IMR-90 (cell line): ENCODE measurements at regions not wholly inside any gene's neighbourhood (a gene's known extent, or its start where the extent isn't known, plus 50 kb on each side); places are given as distances from the start of the nearest gene placed in this dataset.

Source experiments
- ATAC-seq: fragments of 200-7000 bp; cut with Tn5 transposase; 2 replicates; pipeline ENCODE4 v1.9.1; 2020; ENCODE audit warnings: low read depth, mild to moderate bottlenecking, moderate library complexity
- BruUV-seq: library from RNA; stranded (reverse); fragments of 400-500 nt; replicated peaks from 2 replicates; lab custom pipeline; 2021; lab: Mats Ljungman, UMichigan
- CTCF ChIA-PET: fragments of 300-600 bp; formaldehyde crosslinking; extraction: SDS; loops from one replicate; lab custom pipeline; 2021; ENCODE audit warnings: antibody characterized with exemption; lab: Yijun Ruan, JAX
- POLR2A ChIA-PET: fragments of 300-600 bp; sonication (Branson Sonifier 250); formaldehyde crosslinking; loops from one replicate; lab custom pipeline; 2022; ENCODE audit warnings: antibody characterized with exemption; ENCODE audit not compliant: unreplicated experiment; lab: Charles Lee
- DNase-seq: peaks from one replicate; pipeline ENCODE4 v3.0.0; 2013
- H2AFZ ChIP-seq: replicated peaks from 2 replicates; pipeline ENCODE3; 2013; ENCODE audit warnings: low read length, mild to moderate bottlenecking; ENCODE audit not compliant: poor library complexity
- H2AK5ac ChIP-seq: 2 replicates; pipeline ENCODE4 v1.6.1; 2013; ENCODE audit warnings: low read depth, low read length, inconsistent platforms
- H2AK9ac ChIP-seq: replicated peaks from 2 replicates; pipeline ENCODE3; 2013; ENCODE audit warnings: mild to moderate bottlenecking, low read depth, low read length, moderate library complexity; ENCODE audit not compliant: poor library complexity
- H2BK120ac ChIP-seq: 2 replicates; pipeline ENCODE4 v1.6.1; 2013; ENCODE audit warnings: low read depth, low read length, inconsistent platforms
- H2BK15ac ChIP-seq: 3 replicates; pipeline ENCODE4 v1.6.1; 2013; ENCODE audit warnings: low read depth, low read length, inconsistent platforms
- H2BK20ac ChIP-seq: 2 replicates; pipeline ENCODE4 v1.6.1; 2013; ENCODE audit warnings: low read depth, mild to moderate bottlenecking, inconsistent platforms, low read length, moderate library complexity
- H2BK5ac ChIP-seq: 2 replicates; pipeline ENCODE4 v1.6.1; 2013; ENCODE audit warnings: mild to moderate bottlenecking, low read depth, low read length, inconsistent platforms; ENCODE audit not compliant: poor library complexity, severe bottlenecking
- H3K14ac ChIP-seq: replicated peaks from 2 replicates; pipeline ENCODE4 v1.6.1; 2013; ENCODE audit warnings: low read depth, low read length, inconsistent platforms
- H3K18ac ChIP-seq: 2 replicates; pipeline ENCODE4 v1.6.1; 2013; ENCODE audit warnings: low read depth, low read length, control low read depth
- H3K23ac ChIP-seq: 2 replicates; pipeline ENCODE4 v1.6.1; 2013; ENCODE audit warnings: low read depth, low read length, inconsistent platforms
- H3K27ac ChIP-seq: 2 replicates; pipeline ENCODE4 v1.5.1; 2013; ENCODE audit warnings: mild to moderate bottlenecking, control low read depth, low read length; ENCODE audit not compliant: insufficient read depth
- H3K27me3 ChIP-seq: 2 replicates; pipeline ENCODE4 v1.6.1; 2013; ENCODE audit warnings: low read length; ENCODE audit not compliant: control insufficient read depth, insufficient read depth
- H3K36me3 ChIP-seq: 2 replicates; pipeline ENCODE4 v1.6.1; 2013; ENCODE audit warnings: low read length, mixed read lengths; ENCODE audit not compliant: control insufficient read depth, insufficient read depth
- H3K4ac ChIP-seq: 2 replicates; pipeline ENCODE4 v1.6.1; 2013; ENCODE audit warnings: low read depth, low read length, inconsistent platforms
- H3K4me1 ChIP-seq: 2 replicates; pipeline ENCODE4 v1.6.1; 2013; ENCODE audit warnings: low read length, mixed read lengths; ENCODE audit not compliant: control insufficient read depth, insufficient read depth
- H3K4me2 ChIP-seq: 2 replicates; pipeline ENCODE4 v1.6.1; 2013; ENCODE audit warnings: low read depth, mild to moderate bottlenecking, control low read depth, low read length, moderate library complexity
- H3K4me3 ChIP-seq: 2 replicates; pipeline ENCODE4 v1.5.1; 2013; ENCODE audit warnings: low read depth, mild to moderate bottlenecking, control low read depth, low read length, moderate library complexity; ENCODE audit not compliant: insufficient read depth
- H3K56ac ChIP-seq: 2 replicates; pipeline ENCODE4 v1.6.1; 2013; ENCODE audit warnings: low read length, inconsistent platforms; ENCODE audit not compliant: insufficient read depth; ENCODE audit errors: extremely low read depth
- H3K79me1 ChIP-seq, 2 experiments: 2 replicates each; pipeline ENCODE4 v1.6.1; 2013; ENCODE audit warnings: low read length in 2 of 2, inconsistent platforms in 1 of 2, low read depth in 1 of 2
- H3K9ac ChIP-seq: 2 replicates; pipeline ENCODE4 v1.6.1; 2013; ENCODE audit warnings: low read depth, low read length, control low read depth
- H3K9me1 ChIP-seq: 2 replicates; pipeline ENCODE4 v1.6.1; 2013; ENCODE audit warnings: low read length, inconsistent platforms; ENCODE audit not compliant: insufficient read depth
- H3K9me3 ChIP-seq: 2 replicates; pipeline ENCODE4 v1.6.1; 2013; ENCODE audit warnings: low read length; ENCODE audit not compliant: control insufficient read depth, insufficient read depth
- H4K20me1 ChIP-seq: 2 replicates; pipeline ENCODE4 v1.6.1; 2013; ENCODE audit warnings: low read length, inconsistent platforms; ENCODE audit not compliant: insufficient read depth
- H4K5ac ChIP-seq: 2 replicates; pipeline ENCODE4 v1.6.1; 2013; ENCODE audit warnings: mild to moderate bottlenecking, low read depth, low read length, control low read depth
- H4K8ac ChIP-seq, 2 experiments: 2 replicates each; pipeline ENCODE4 v1.6.1; 2013; ENCODE audit warnings: low read depth in 2 of 2, low read length in 2 of 2, control low read depth in 1 of 2, inconsistent platforms in 1 of 2
- H4K91ac ChIP-seq: 2 replicates; pipeline ENCODE4 v1.6.1; 2013; ENCODE audit warnings: low read depth, low read length, inconsistent platforms; ENCODE audit not compliant: insufficient read depth
- CHD1 ChIP-seq: IDR thresholded peaks from 2 replicates; pipeline ENCODE4 v1.6.1; 2012; ENCODE audit warnings: low read depth, low read length, improper control_type of control experiment
- WGBS, 2 experiments: methylation state at CpG; one replicate each; pipeline versions ENCODE4 v1.1.5 to v1.1.7; 2013; ENCODE audit warnings: missing lambda C conversion rate in 2 of 2; ENCODE audit not compliant: insufficient read length in 1 of 2; ENCODE audit errors: extremely low coverage in 2 of 2; 5-methylcytosine and 5-hydroxymethylcytosine counted together
- dilution Hi-C: fragments of 300-500 bp; cut with HindIII; formaldehyde crosslinking; loops from one replicate; pipeline ENCODE4 v1.14.3; 2018; ENCODE audit warnings: low sequenced_read_pairs; ENCODE audit not compliant: unreplicated experiment
- in situ Hi-C: fragments of 300-500 bp; cut with MboI; formaldehyde crosslinking; loops from 3 replicates; pipeline ENCODE4 v1.14.3; 2019; ENCODE audit warnings: low sequenced_read_pairs, inconsistent platforms, mixed read lengths
- intact Hi-C: fragments of 100-400 bp; cut with micrococcal nuclease; formaldehyde crosslinking; loops from 2 replicates; pipeline ENCODE4 v1.10.0; 2022
- TF ChIP-seq, protein P1 (sequence below): fragments of 150-350 bp; IDR thresholded peaks from 2 replicates; pipeline ENCODE4 v1.6.1; 2017; ENCODE audit warnings: mild to moderate bottlenecking, antibody characterized with exemption, low read length, low read depth
- TF ChIP-seq, protein P2 (sequence below): fragments of 150-350 bp; IDR thresholded peaks from 2 replicates; pipeline ENCODE4 v1.6.1; 2016; ENCODE audit warnings: low read depth, mild to moderate bottlenecking, low read length, moderate library complexity, borderline replicate concordance
- TF ChIP-seq, protein P3 (sequence below): conservative IDR thresholded peaks from 2 replicates; pipeline ENCODE4 v1.5.1; 2012; ENCODE audit warnings: mild to moderate bottlenecking, low read depth, low read length, improper control_type of control experiment

DNA sequence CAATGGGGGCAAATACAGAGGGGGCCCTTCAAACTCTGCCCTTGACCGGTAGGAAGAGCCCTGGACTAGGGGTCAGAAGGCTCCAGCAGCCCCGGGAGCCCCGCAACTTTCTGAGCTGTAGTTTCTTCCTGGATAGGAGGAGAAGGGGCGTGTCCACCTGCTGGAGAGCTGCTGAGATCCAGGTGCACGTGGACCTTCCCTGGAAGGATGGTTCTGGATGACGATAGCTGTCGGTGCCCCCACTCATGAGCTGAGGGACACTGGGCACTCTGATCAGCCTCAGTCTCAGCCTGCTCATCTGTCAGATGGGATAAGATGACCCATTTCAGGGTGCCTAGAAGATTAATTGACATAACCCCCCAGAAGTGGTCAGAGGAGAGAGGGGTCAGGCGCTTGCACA lies 125.2 kb upstream of the HDAC4 start:
- Histone ChIP-seq H3K23ac (no peak overlapping the region), H3K9ac (no peak overlapping the region), H3K27ac (no peak overlapping the region), H3K4me3 (no peak overlapping the region), H4K8ac (no peak overlapping the region), H3K9me3 (peaks cover 31% of the 10 kb centered on the region), H3K4ac (no peak overlapping the region), H2BK120ac (no peak overlapping the region), H3K4me1 (no peaks in the 10 kb centered on the region), H3K27me3 (no peaks in the 10 kb centered on the region), H2AK9ac (no peak overlapping the region), H3K4me2 (no peak overlapping the region), H2BK5ac (no peak overlapping the region), H4K5ac (no peak overlapping the region), H3K36me3 (no peaks in the 10 kb centered on the region), H3K14ac (no peak overlapping the region), H4K20me1 (no peaks in the 10 kb centered on the region), H3K79me1 (no peaks in the 10 kb centered on the region), H2AK5ac (no peak overlapping the region), H3K56ac (no peak overlapping the region), H3K18ac (no peak overlapping the region), H3K9me1 (no peaks in the 10 kb centered on the region), H2AFZ (no peak overlapping the region), H4K91ac (no peak overlapping the region), H2BK15ac (no peak overlapping the region), H2BK20ac (no peak overlapping the region)
- no peak for ATAC-seq
- intact Hi-C loops = no loop called here
- TF ChIP-seq, protein P1, sequence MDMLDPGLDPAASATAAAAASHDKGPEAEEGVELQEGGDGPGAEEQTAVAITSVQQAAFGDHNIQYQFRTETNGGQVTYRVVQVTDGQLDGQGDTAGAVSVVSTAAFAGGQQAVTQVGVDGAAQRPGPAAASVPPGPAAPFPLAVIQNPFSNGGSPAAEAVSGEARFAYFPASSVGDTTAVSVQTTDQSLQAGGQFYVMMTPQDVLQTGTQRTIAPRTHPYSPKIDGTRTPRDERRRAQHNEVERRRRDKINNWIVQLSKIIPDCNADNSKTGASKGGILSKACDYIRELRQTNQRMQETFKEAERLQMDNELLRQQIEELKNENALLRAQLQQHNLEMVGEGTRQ = no peak
- TF ChIP-seq, protein P2, sequence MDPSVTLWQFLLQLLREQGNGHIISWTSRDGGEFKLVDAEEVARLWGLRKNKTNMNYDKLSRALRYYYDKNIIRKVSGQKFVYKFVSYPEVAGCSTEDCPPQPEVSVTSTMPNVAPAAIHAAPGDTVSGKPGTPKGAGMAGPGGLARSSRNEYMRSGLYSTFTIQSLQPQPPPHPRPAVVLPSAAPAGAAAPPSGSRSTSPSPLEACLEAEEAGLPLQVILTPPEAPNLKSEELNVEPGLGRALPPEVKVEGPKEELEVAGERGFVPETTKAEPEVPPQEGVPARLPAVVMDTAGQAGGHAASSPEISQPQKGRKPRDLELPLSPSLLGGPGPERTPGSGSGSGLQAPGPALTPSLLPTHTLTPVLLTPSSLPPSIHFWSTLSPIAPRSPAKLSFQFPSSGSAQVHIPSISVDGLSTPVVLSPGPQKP = no peak
- TF ChIP-seq, protein P3, sequence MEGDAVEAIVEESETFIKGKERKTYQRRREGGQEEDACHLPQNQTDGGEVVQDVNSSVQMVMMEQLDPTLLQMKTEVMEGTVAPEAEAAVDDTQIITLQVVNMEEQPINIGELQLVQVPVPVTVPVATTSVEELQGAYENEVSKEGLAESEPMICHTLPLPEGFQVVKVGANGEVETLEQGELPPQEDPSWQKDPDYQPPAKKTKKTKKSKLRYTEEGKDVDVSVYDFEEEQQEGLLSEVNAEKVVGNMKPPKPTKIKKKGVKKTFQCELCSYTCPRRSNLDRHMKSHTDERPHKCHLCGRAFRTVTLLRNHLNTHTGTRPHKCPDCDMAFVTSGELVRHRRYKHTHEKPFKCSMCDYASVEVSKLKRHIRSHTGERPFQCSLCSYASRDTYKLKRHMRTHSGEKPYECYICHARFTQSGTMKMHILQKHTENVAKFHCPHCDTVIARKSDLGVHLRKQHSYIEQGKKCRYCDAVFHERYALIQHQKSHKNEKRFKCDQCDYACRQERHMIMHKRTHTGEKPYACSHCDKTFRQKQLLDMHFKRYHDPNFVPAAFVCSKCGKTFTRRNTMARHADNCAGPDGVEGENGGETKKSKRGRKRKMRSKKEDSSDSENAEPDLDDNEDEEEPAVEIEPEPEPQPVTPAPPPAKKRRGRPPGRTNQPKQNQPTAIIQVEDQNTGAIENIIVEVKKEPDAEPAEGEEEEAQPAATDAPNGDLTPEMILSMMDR = no peak
- TF ChIP-seq CHD1 = no peak
- ChIA-PET CTCF (no interaction called here), POLR2A (no interaction called here)
- WGBS, 2 experiments = 71% methylated on average over 3 of the region's 8 CpGs; no CpG with 5 or more reads in 1 of the 2 experiments
- dilution Hi-C loops = no loop called here
- in situ Hi-C loops = no loop called here
- BruUV-seq = no TSS peak
- no peak for DNase-seq
